ENCODE measurements at regions not wholly inside any gene's neighbourhood (a gene's known extent, or its start where the extent isn't known, plus 50 kb on each side); places are given as distances from the start of the nearest gene placed in this dataset.

- DNase-seq (ENCODE audit: low spot score) = no peak
- H3K27ac Mint-ChIP-seq = no peak overlapping the region
- H3K27me3 Mint-ChIP-seq (ENCODE audit: low read depth) = peaks cover 11% of the 10 kb centered on the region
- no peaks in the 10 kb centered on the region for H3K4me1 Mint-ChIP-seq (ENCODE audit: low read depth)
- no peak overlapping the region for H3K4me3 Mint-ChIP-seq
- H3K36me3 Mint-ChIP-seq (ENCODE audit: low read depth) = no peaks in the 10 kb centered on the region
- peaks cover under 1% of the 10 kb centered on the region for H3K9me3 Mint-ChIP-seq
Observed at GRCh38 chr1:201766131-201766866, 62.7 kb upstream of the IPO9 start.

- Mint-ChIP-seq H3K4me3 (no peak overlapping the region), H3K27ac (no peak overlapping the region), H3K4me1 (ENCODE audit: low read depth) (no peaks in the 10 kb centered on the region), H3K36me3 (ENCODE audit: low read depth) (no peaks in the 10 kb centered on the region), H3K9me3 (peaks cover 4% of the 10 kb centered on the region), H3K27me3 (ENCODE audit: low read depth) (peaks cover 10% of the 10 kb centered on the region)
- no peak for DNase-seq (ENCODE audit: low spot score)
Observed at GRCh38 chr1:201767339-201767738, 61.6 kb upstream of the IPO9 start.

GRCh38 chr1:201769072-201769471 lies 59.9 kb upstream of the IPO9 start:
- no peaks in the 10 kb centered on the region for H3K36me3 Mint-ChIP-seq (ENCODE audit: low read depth)
- H3K27me3 Mint-ChIP-seq (ENCODE audit: low read depth) = peaks cover 9% of the 10 kb centered on the region
- peaks cover 4% of the 10 kb centered on the region for H3K9me3 Mint-ChIP-seq
- no peak for DNase-seq (ENCODE audit: low spot score)
- H3K4me1 Mint-ChIP-seq (ENCODE audit: low read depth) = no peaks in the 10 kb centered on the region
- H3K27ac Mint-ChIP-seq = no peak overlapping the region
- H3K4me3 Mint-ChIP-seq = no peak overlapping the region

GRCh38 chr1:201769966-201770365 lies 59.0 kb upstream of the IPO9 start:
- H3K27ac Mint-ChIP-seq = no peak overlapping the region
- no peak for DNase-seq (ENCODE audit: low spot score)
- H3K36me3 Mint-ChIP-seq (ENCODE audit: low read depth) = no peaks in the 10 kb centered on the region
- no peak overlapping the region for H3K4me3 Mint-ChIP-seq
- H3K27me3 Mint-ChIP-seq (ENCODE audit: low read depth) = peaks cover 12% of the 10 kb centered on the region
- no peaks in the 10 kb centered on the region for H3K4me1 Mint-ChIP-seq (ENCODE audit: low read depth)
- peaks cover 4% of the 10 kb centered on the region for H3K9me3 Mint-ChIP-seq

- peaks cover 10% of the 10 kb centered on the region for H3K27me3 Mint-ChIP-seq (ENCODE audit: low read depth)
- DNase-seq (ENCODE audit: low spot score) = no peak
- no peak overlapping the region for H3K27ac Mint-ChIP-seq
- H3K4me1 Mint-ChIP-seq (ENCODE audit: low read depth) = no peaks in the 10 kb centered on the region
- H3K4me3 Mint-ChIP-seq = no peak overlapping the region
- peaks cover 4% of the 10 kb centered on the region for H3K9me3 Mint-ChIP-seq
- no peaks in the 10 kb centered on the region for H3K36me3 Mint-ChIP-seq (ENCODE audit: low read depth)
Observed at GRCh38 chr1:201771466-201771865, 57.5 kb upstream of the IPO9 start.

GRCh38 chr1:201772178-201772577 lies 56.8 kb upstream of the IPO9 start:
- DNase-seq (ENCODE audit: low spot score) = no peak
- Mint-ChIP-seq H3K4me3 (no peak overlapping the region), H3K4me1 (ENCODE audit: low read depth) (no peaks in the 10 kb centered on the region), H3K27ac (no peak overlapping the region), H3K9me3 (peaks cover 4% of the 10 kb centered on the region), H3K27me3 (ENCODE audit: low read depth) (peaks cover 13% of the 10 kb centered on the region), H3K36me3 (ENCODE audit: low read depth) (no peaks in the 10 kb centered on the region)

- no peaks in the 10 kb centered on the region for H3K4me1 Mint-ChIP-seq (ENCODE audit: low read depth)
- H3K27me3 Mint-ChIP-seq (ENCODE audit: low read depth) = peaks cover 19% of the 10 kb centered on the region
- no peak for DNase-seq (ENCODE audit: low spot score)
- no peak overlapping the region for H3K27ac Mint-ChIP-seq
- peaks cover 4% of the 10 kb centered on the region for H3K9me3 Mint-ChIP-seq
- H3K36me3 Mint-ChIP-seq (ENCODE audit: low read depth) = no peaks in the 10 kb centered on the region
- no peak overlapping the region for H3K4me3 Mint-ChIP-seq
Observed at GRCh38 chr1:201773764-201774163, 55.2 kb upstream of the IPO9 start.

- no peak for DNase-seq (ENCODE audit: low spot score)
- Mint-ChIP-seq H3K27ac (no peak overlapping the region), H3K9me3 (peaks cover 4% of the 10 kb centered on the region), H3K27me3 (ENCODE audit: low read depth) (peaks cover 18% of the 10 kb centered on the region), H3K4me3 (no peak overlapping the region), H3K4me1 (ENCODE audit: low read depth) (no peaks in the 10 kb centered on the region), H3K36me3 (ENCODE audit: low read depth) (no peaks in the 10 kb centered on the region)
Observed at GRCh38 chr1:201774224-201774982, 54.6 kb upstream of the IPO9 start.

GRCh38 chr1:201774983-201775344 lies 54.0 kb upstream of the IPO9 start:
- no peak for DNase-seq (ENCODE audit: low spot score)
- Mint-ChIP-seq H3K36me3 (ENCODE audit: low read depth) (no peaks in the 10 kb centered on the region), H3K4me3 (no peak overlapping the region), H3K27ac (no peak overlapping the region), H3K4me1 (ENCODE audit: low read depth) (no peaks in the 10 kb centered on the region), H3K27me3 (ENCODE audit: low read depth) (peaks cover 17% of the 10 kb centered on the region), H3K9me3 (peaks cover 4% of the 10 kb centered on the region)

- H3K27ac Mint-ChIP-seq = no peak overlapping the region
- no peak for DNase-seq (ENCODE audit: low spot score)
- H3K4me3 Mint-ChIP-seq = no peak overlapping the region
- no peaks in the 10 kb centered on the region for H3K4me1 Mint-ChIP-seq (ENCODE audit: low read depth)
- H3K36me3 Mint-ChIP-seq (ENCODE audit: low read depth) = no peaks in the 10 kb centered on the region
- H3K27me3 Mint-ChIP-seq (ENCODE audit: low read depth) = peaks cover 17% of the 10 kb centered on the region
- peaks cover 4% of the 10 kb centered on the region for H3K9me3 Mint-ChIP-seq
Observed at GRCh38 chr1:201775380-201775779, 53.6 kb upstream of the IPO9 start.

- Mint-ChIP-seq H3K27ac (no peak overlapping the region), H3K27me3 (ENCODE audit: low read depth) (peaks cover 15% of the 10 kb centered on the region)
Observed at GRCh38 chr1:201778279-201779065, 50.5 kb upstream of the IPO9 start.

More at GRCh38 chr1:201778279-201779065, 50.5 kb upstream of the IPO9 start:
- Mint-ChIP-seq H3K36me3 (ENCODE audit: low read depth) (no peaks in the 10 kb centered on the region), H3K9me3 (no peaks in the 10 kb centered on the region), H3K4me1 (ENCODE audit: low read depth) (no peaks in the 10 kb centered on the region), H3K4me3 (no peak overlapping the region)
- no peak for DNase-seq (ENCODE audit: low spot score)
